ENCODE measurements at regions not wholly inside any gene's neighbourhood (a gene's known extent, or its start where the extent isn't known, plus 50 kb on each side); places are given as distances from the start of the nearest gene placed in this dataset.

- TF ChIP-seq FOXA1 (IDR thresholded peaks at IDR 0.05; ENCODE audit: borderline replicate concordance) (no peak), BRF2 (IDR thresholded peaks at IDR 0.05; ENCODE audit: borderline replicate concordance, insufficient read depth, insufficient read length) (no peak), ZNF263 (CRISPR knock-in tag; IDR thresholded peaks at IDR 0.05; ENCODE audit: borderline replicate concordance) (no peak)
Measured at GRCh38 chr18:42513441-42513840, 558.4 kb downstream of the PIK3C3 start.
